ENCODE measurements at regions not wholly inside any gene's neighbourhood (a gene's known extent, or its start where the extent isn't known, plus 50 kb on each side); places are given as distances from the start of the nearest gene placed in this dataset.

GRCh38 chr18:27724362-27724761 lies 452.6 kb downstream of the CDH2 start:
- TF ChIP-seq CTCF (IDR thresholded peaks at IDR 0.05; ENCODE audit: unreplicated experiment): no peak
- no peaks in the 10 kb centered on the region for H3K27me3 Mint-ChIP-seq (ENCODE audit: insufficient read depth, unreplicated experiment)
- no peak for DNase-seq (ENCODE audit: unreplicated experiment)

GRCh38 chr18:27723168-27723567 lies 453.8 kb downstream of the CDH2 start:
- H3K36me3 Mint-ChIP-seq (ENCODE audit: insufficient read depth, unreplicated experiment): no peaks in the 10 kb centered on the region
- H3K4me1 Mint-ChIP-seq (ENCODE audit: insufficient read depth, unreplicated experiment): no peaks in the 10 kb centered on the region
- H3K27ac Mint-ChIP-seq (ENCODE audit: low read depth, unreplicated experiment): no peak overlapping the region
- no peak overlapping the region for H3K4me3 Mint-ChIP-seq (ENCODE audit: unreplicated experiment)
- TF ChIP-seq CTCF (IDR thresholded peaks at IDR 0.05; ENCODE audit: unreplicated experiment): no peak
- POLR2A ChIA-PET: no interaction called here
- no peak for DNase-seq (ENCODE audit: unreplicated experiment)
- no TSS peak for BruUV-seq (replicated peaks)
- intact Hi-C loops (cut with micrococcal nuclease): no loop called here
- H3K9me3 Mint-ChIP-seq (ENCODE audit: unreplicated experiment): peaks cover 11% of the 10 kb centered on the region
- H3K27me3 Mint-ChIP-seq (ENCODE audit: insufficient read depth, unreplicated experiment): no peaks in the 10 kb centered on the region
- CTCF ChIA-PET: interaction anchor here (0.5 kb wide), 1 partner anchor 76 kb away, joined by 3 read pairs; no protein-coding TSS in a partner anchor

More at GRCh38 chr18:27724362-27724761, 452.6 kb downstream of the CDH2 start:
- Mint-ChIP-seq H3K27ac (ENCODE audit: low read depth, unreplicated experiment) (no peak overlapping the region), H3K4me3 (ENCODE audit: unreplicated experiment) (no peak overlapping the region), H3K9me3 (ENCODE audit: unreplicated experiment) (peaks cover 14% of the 10 kb centered on the region), H3K36me3 (ENCODE audit: insufficient read depth, unreplicated experiment) (no peaks in the 10 kb centered on the region), H3K4me1 (ENCODE audit: insufficient read depth, unreplicated experiment) (no peaks in the 10 kb centered on the region)
- POLR2A ChIA-PET: no interaction called here
- no TSS peak for BruUV-seq (replicated peaks)
- CTCF ChIA-PET: interaction anchor here (1.0 kb wide), 1 partner anchor 39 kb away, joined by 3 read pairs; no protein-coding TSS in a partner anchor
- intact Hi-C loops (cut with micrococcal nuclease): no loop called here

GRCh38 chr18:27719680-27720079 lies 457.2 kb downstream of the CDH2 start:
- Mint-ChIP-seq H3K9me3 (ENCODE audit: unreplicated experiment) (no peaks in the 10 kb centered on the region), H3K36me3 (ENCODE audit: insufficient read depth, unreplicated experiment) (no peaks in the 10 kb centered on the region), H3K4me1 (ENCODE audit: insufficient read depth, unreplicated experiment) (no peaks in the 10 kb centered on the region), H3K27me3 (ENCODE audit: insufficient read depth, unreplicated experiment) (no peaks in the 10 kb centered on the region), H3K4me3 (ENCODE audit: unreplicated experiment) (no peak overlapping the region), H3K27ac (ENCODE audit: low read depth, unreplicated experiment) (no peak overlapping the region)
- DNase-seq (ENCODE audit: unreplicated experiment): no peak
- ChIA-PET CTCF (interaction anchor here (0.6 to 1.5 kb wide), 4 partner anchors 12 to 421 kb away, joined by 3 to 5 read pairs (median 3); no protein-coding TSS in a partner anchor), POLR2A (no interaction called here)
- no TSS peak for BruUV-seq (replicated peaks)
- intact Hi-C loops (cut with micrococcal nuclease): no loop called here
- TF ChIP-seq CTCF (IDR thresholded peaks at IDR 0.05; ENCODE audit: unreplicated experiment): no peak

GRCh38 chr18:27717816-27718215 lies 459.1 kb downstream of the CDH2 start:
- no peak for TF ChIP-seq CTCF (IDR thresholded peaks at IDR 0.05; ENCODE audit: unreplicated experiment)
- Mint-ChIP-seq H3K27me3 (ENCODE audit: insufficient read depth, unreplicated experiment) (no peaks in the 10 kb centered on the region), H3K27ac (ENCODE audit: low read depth, unreplicated experiment) (no peak overlapping the region), H3K4me1 (ENCODE audit: insufficient read depth, unreplicated experiment) (no peaks in the 10 kb centered on the region), H3K36me3 (ENCODE audit: insufficient read depth, unreplicated experiment) (no peaks in the 10 kb centered on the region), H3K4me3 (ENCODE audit: unreplicated experiment) (no peak overlapping the region), H3K9me3 (ENCODE audit: unreplicated experiment) (no peaks in the 10 kb centered on the region)
- no peak for DNase-seq (ENCODE audit: unreplicated experiment)
- no TSS peak for BruUV-seq (replicated peaks)
- intact Hi-C loops (cut with micrococcal nuclease): no loop called here
- ChIA-PET CTCF (interaction anchor here (1.0 kb wide), 1 partner anchor 29 kb away, joined by 3 read pairs; no protein-coding TSS in a partner anchor), POLR2A (interaction anchor here (0.6 kb wide), 2 partner anchors 118 to 316 kb away, joined by 3 read pairs; no protein-coding TSS in a partner anchor)

Data from MCF 10A (cell line).